ENCODE measurements at regions not wholly inside any gene's neighbourhood (a gene's known extent, or its start where the extent isn't known, plus 50 kb on each side); places are given as distances from the start of the nearest gene placed in this dataset.
A peak's percentile ranks its signal among the peaks of the same experiment; 100 is the strongest.

- peak in 1 of 2 donors; percentile 78 for DNase-seq (ENCODE audit: low spot score in 2 of 2)
- 83 to 85% methylated on average over 5 to 8 of the region's 8 CpGs for WGBS, 2 donors
- intact Hi-C loops (cut with DNase I; ENCODE audit: low total_unique reads), result no loop called here
- H3K4me3 ChIP-seq (ENCODE audit: low read depth, poor library complexity, severe bottlenecking), result no peak overlapping the region
- TF ChIP-seq POLR2A (IDR thresholded peaks at IDR 0.05) (no peak), CTCF (IDR thresholded peaks at IDR 0.05) (no peak)
Measured at GRCh38 chr5:3047212-3047774, 295.8 kb upstream of the IRX2 start.

GRCh38 chr5:3043600-3043999 lies 292.1 kb upstream of the IRX2 start:
- no peak for TF ChIP-seq POLR2A (IDR thresholded peaks at IDR 0.05)
- no peak for TF ChIP-seq CTCF (IDR thresholded peaks at IDR 0.05)
- intact Hi-C loops (cut with DNase I; ENCODE audit: low total_unique reads), result no loop called here

GRCh38 chr5:3041001-3041400 lies 289.5 kb upstream of the IRX2 start:
- no peak overlapping the region for H3K4me3 ChIP-seq (ENCODE audit: low read depth, poor library complexity, severe bottlenecking)
- DNase-seq (ENCODE audit: low spot score in 2 of 2), result no peak
- TF ChIP-seq POLR2A (IDR thresholded peaks at IDR 0.05) (no peak), CTCF (IDR thresholded peaks at IDR 0.05) (no peak)
- WGBS, 2 donors, result 24 to 31% methylated on average over 4 of the region's 4 CpGs
- intact Hi-C loops (cut with DNase I; ENCODE audit: low total_unique reads), result no loop called here

More at GRCh38 chr5:3043600-3043999, 292.1 kb upstream of the IRX2 start:
- no peak for DNase-seq (ENCODE audit: low spot score in 2 of 2)
- no peak overlapping the region for H3K4me3 ChIP-seq (ENCODE audit: low read depth, poor library complexity, severe bottlenecking)

- WGBS, 2 donors, result 83 to 86% methylated on average over 14 of the region's 14 CpGs
- no peak overlapping the region for H3K4me3 ChIP-seq (ENCODE audit: low read depth, poor library complexity, severe bottlenecking)
- peak in 1 of 2 donors; percentile 50 for DNase-seq (ENCODE audit: low spot score in 2 of 2)
- intact Hi-C loops (cut with DNase I; ENCODE audit: low total_unique reads), result no loop called here
- TF ChIP-seq CTCF (IDR thresholded peaks at IDR 0.05), result no peak
- no peak for TF ChIP-seq POLR2A (IDR thresholded peaks at IDR 0.05)
Measured at GRCh38 chr5:3036041-3036788, 284.7 kb upstream of the IRX2 start.

GRCh38 chr5:3035452-3035851 lies 284.0 kb upstream of the IRX2 start:
- peak in 1 of 2 donors; percentile 40 for DNase-seq (ENCODE audit: low spot score in 2 of 2)
- WGBS, 2 donors, result 88 to 95% methylated on average over 5 of the region's 5 CpGs
- intact Hi-C loops (cut with DNase I; ENCODE audit: low total_unique reads), result no loop called here
- no peak overlapping the region for H3K4me3 ChIP-seq (ENCODE audit: low read depth, poor library complexity, severe bottlenecking)
- TF ChIP-seq CTCF (IDR thresholded peaks at IDR 0.05) (no peak), POLR2A (IDR thresholded peaks at IDR 0.05) (no peak)

All from lower leg skin (tissue), 4 donors.